GM21529 (cell line): ENCODE measurements at regions not wholly inside any gene's neighbourhood (a gene's known extent, or its start where the extent isn't known, plus 50 kb on each side); places are given as distances from the start of the nearest gene placed in this dataset.
"Not testable (repeated sequence)": the region's sequence is repeated elsewhere in the genome, so short reads cannot be mapped to it uniquely, and the experiment has no call there.

Experiments
- ATAC-seq: cut with Tn5 transposase; IDR thresholded peaks from one replicate; pipeline ENCODE4 v1.9.1; 2021; ENCODE audit not compliant: unreplicated experiment

- no peak for ATAC-seq
These were observed 94.7 kb upstream of the LOC128125822 start for GRCh38 chr6:63477422-63478040.

- ATAC-seq: no peak
These were observed 93.5 kb upstream of the LOC128125822 start for GRCh38 chr6:63478734-63479133.

- ATAC-seq: no peak
These were observed 86.1 kb upstream of the LOC128125822 start for GRCh38 chr6:63486196-63486595.

GRCh38 chr6:63487103-63487813 lies 85.0 kb upstream of the LOC128125822 start:
- no peak for ATAC-seq

GRCh38 chr6:63491119-63491518 lies 81.2 kb upstream of the LOC128125822 start:
- ATAC-seq: no peak

GRCh38 chr6:63492476-63492875 lies 79.8 kb upstream of the LOC128125822 start:
- no peak for ATAC-seq

- no peak for ATAC-seq
These were observed 78.7 kb upstream of the LOC128125822 start for GRCh38 chr6:63493557-63493956.

GRCh38 chr6:63496361-63496804 lies 75.9 kb upstream of the LOC128125822 start:
- no peak for ATAC-seq

GRCh38 chr6:63502156-63502555 lies 70.1 kb upstream of the LOC128125822 start:
- no peak for ATAC-seq

GRCh38 chr6:63503199-63503598 lies 69.1 kb upstream of the LOC128125822 start:
- ATAC-seq: no peak

GRCh38 chr6:63504777-63505384 lies 67.4 kb upstream of the LOC128125822 start:
- peak; percentile 98 for ATAC-seq

GRCh38 chr6:63507096-63507495 lies 65.2 kb upstream of the LOC128125822 start:
- ATAC-seq: no peak

GRCh38 chr6:63509652-63510352 lies 62.5 kb upstream of the LOC128125822 start:
- peak; percentile 45 for ATAC-seq

- ATAC-seq: no peak
These were observed 62.0 kb upstream of the LOC128125822 start for GRCh38 chr6:63510353-63510686.

- ATAC-seq: no peak
These were observed 61.4 kb upstream of the LOC128125822 start for GRCh38 chr6:63510849-63511248.

GRCh38 chr6:63514488-63515173 lies 57.6 kb upstream of the LOC128125822 start:
- no peak for ATAC-seq

GRCh38 chr6:63515227-63515626 lies 57.1 kb upstream of the LOC128125822 start:
- ATAC-seq: not testable (repeated sequence)

GRCh38 chr6:63516186-63516944 lies 55.9 kb upstream of the LOC128125822 start:
- ATAC-seq: no peak

GRCh38 chr6:63517221-63517620 lies 55.1 kb upstream of the LOC128125822 start:
- no peak for ATAC-seq

- ATAC-seq: no peak
These were observed 50.6 kb upstream of the LOC128125822 start for GRCh38 chr6:63521475-63522210.
